CD8-positive, alpha-beta memory T cell (primary cell): ENCODE measurements at regions not wholly inside any gene's neighbourhood (a gene's known extent, or its start where the extent isn't known, plus 50 kb on each side); places are given as distances from the start of the nearest gene placed in this dataset.

Source experiments
- CTCF ChIA-PET: fragments of 350-600 bp; sonication (Branson Sonifier 250); formaldehyde crosslinking; loops from one replicate; lab custom pipeline; 2021; ENCODE audit warnings: antibody characterized with exemption; lab: Charles Lee
- POLR2A ChIA-PET: fragments of 350-600 bp; sonication (Branson Sonifier 250); formaldehyde crosslinking; loops from one replicate; lab custom pipeline; 2021; ENCODE audit warnings: antibody characterized with exemption; lab: Charles Lee
- DNase-seq, 5 donors: peaks; one replicate each; pipeline versions ENCODE4 v3.0.0 to v3.0.0-alpha.2; 2020 to 2022; ENCODE audit warnings: mixed read lengths in 1 of 5
- H3K27ac ChIP-seq: one replicate; pipeline ENCODE4 v1.7.0; 2013; ENCODE audit warnings: low read depth, mild to moderate bottlenecking, low read length, moderate library complexity
- H3K27me3 ChIP-seq: 2 replicates; pipeline ENCODE4 v1.7.0; 2013; ENCODE audit warnings: low read length, mild to moderate bottlenecking; ENCODE audit not compliant: insufficient read depth, poor library complexity, severe bottlenecking
- H3K36me3 ChIP-seq: 2 replicates; pipeline ENCODE4 v1.7.0; 2013; ENCODE audit warnings: mild to moderate bottlenecking, low read length, moderate library complexity; ENCODE audit not compliant: insufficient read depth
- H3K4me1 ChIP-seq: 2 replicates; pipeline ENCODE4 v1.7.0; 2013; ENCODE audit warnings: mild to moderate bottlenecking, low read length, moderate library complexity; ENCODE audit not compliant: insufficient read depth
- H3K4me3 ChIP-seq: 2 replicates; pipeline ENCODE4 v1.7.0; 2013; ENCODE audit warnings: mild to moderate bottlenecking, low read length
- H3K9me3 ChIP-seq: 2 replicates; pipeline ENCODE4 v1.7.0; 2013; ENCODE audit warnings: mild to moderate bottlenecking, low read length
- H3K27ac Mint-ChIP-seq, 8 donors: one replicate each; pipeline ENCODE4 v1.8.0; 2020 to 2021; ENCODE audit warnings: mixed read lengths in 8 of 8, mild to moderate bottlenecking in 6 of 8, inconsistent platforms in 3 of 8, moderate library complexity in 3 of 8
- H3K27me3 Mint-ChIP-seq, 2 donors: one replicate each; pipeline ENCODE4 v1.8.0; 2020 to 2021; ENCODE audit warnings: mixed read lengths in 2 of 2, mild to moderate bottlenecking in 1 of 2, moderate library complexity in 1 of 2
- H3K36me3 Mint-ChIP-seq, 3 donors: one replicate each; pipeline ENCODE4 v1.8.0; 2020 to 2021; ENCODE audit warnings: mixed read lengths in 3 of 3, inconsistent platforms in 1 of 3, mild to moderate bottlenecking in 1 of 3
- H3K4me1 Mint-ChIP-seq, 3 donors: one replicate each; pipeline ENCODE4 v1.8.0; 2020 to 2021; ENCODE audit warnings: mixed read lengths in 3 of 3, inconsistent platforms in 1 of 3, mild to moderate bottlenecking in 1 of 3
- H3K4me3 Mint-ChIP-seq, 7 donors: one replicate each; pipeline ENCODE4 v1.8.0; 2020 to 2021; ENCODE audit warnings: mixed read lengths in 7 of 7, mild to moderate bottlenecking in 6 of 7, moderate library complexity in 4 of 7, inconsistent platforms in 2 of 7
- H3K9me3 Mint-ChIP-seq, 5 donors: one replicate each; pipeline ENCODE4 v1.8.0; 2020 to 2022; ENCODE audit warnings: mixed read lengths in 5 of 5, mild to moderate bottlenecking in 3 of 5, moderate library complexity in 2 of 5, inconsistent platforms in 1 of 5

- Histone ChIP-seq H3K9me3 (no peaks in the 10 kb centered on the region), H3K27me3 (no peaks in the 10 kb centered on the region), H3K4me1 (no peaks in the 10 kb centered on the region), H3K27ac (no peak overlapping the region), H3K36me3 (no peaks in the 10 kb centered on the region), H3K4me3 (no peak overlapping the region)
- Mint-ChIP-seq H3K36me3 (no peaks in the 10 kb centered on the region), H3K4me3 (no peak overlapping the region), H3K9me3 (peaks cover 0 to 15% (median 2%) of the 10 kb centered on the region in 5 donors), H3K27me3 (no peaks in the 10 kb centered on the region), H3K27ac (no peak overlapping the region), H3K4me1 (no peaks in the 10 kb centered on the region)
- no peak for DNase-seq
- POLR2A ChIA-PET: no interaction called here
- CTCF ChIA-PET: no interaction called here
Observed at GRCh38 chr3:168501570-168501969, 405.8 kb upstream of the GOLIM4 start.

DNA sequence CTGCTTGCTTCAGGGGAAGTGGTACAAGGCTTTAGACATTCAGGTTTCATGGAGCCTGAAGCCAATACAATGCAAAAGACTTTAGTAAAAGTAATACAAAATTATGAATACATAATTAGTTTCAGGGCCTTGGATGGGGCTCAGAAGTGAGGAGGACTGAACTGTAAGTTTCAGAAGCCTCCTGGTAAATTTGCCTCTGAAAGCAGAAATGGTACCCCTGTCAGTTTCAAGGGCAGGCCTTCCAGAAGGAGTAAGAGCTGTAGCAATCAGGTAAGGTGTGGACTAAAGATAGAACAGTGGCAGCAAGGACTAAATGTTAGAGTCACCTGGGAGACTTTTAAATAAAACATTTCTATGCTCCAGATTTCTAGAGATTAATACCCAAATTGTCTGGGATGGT, 402.5 kb upstream of the GOLIM4 start:
- H3K36me3 Mint-ChIP-seq: no peaks in the 10 kb centered on the region
- no peaks in the 10 kb centered on the region for H3K9me3 ChIP-seq
- no peaks in the 10 kb centered on the region for H3K4me1 ChIP-seq
- H3K36me3 ChIP-seq: no peaks in the 10 kb centered on the region
- no peaks in the 10 kb centered on the region for H3K27me3 ChIP-seq
- POLR2A ChIA-PET: no interaction called here
- no peak overlapping the region for H3K27ac Mint-ChIP-seq
- no peak for DNase-seq
- H3K4me3 Mint-ChIP-seq: no peak overlapping the region
- H3K27me3 Mint-ChIP-seq: no peaks in the 10 kb centered on the region
- no peak overlapping the region for H3K4me3 ChIP-seq
- no peak overlapping the region for H3K27ac ChIP-seq
- H3K9me3 Mint-ChIP-seq: peaks cover 0 to 10% (median 2%) of the 10 kb centered on the region in 5 donors
- CTCF ChIA-PET: no interaction called here
- H3K4me1 Mint-ChIP-seq: no peaks in the 10 kb centered on the region

GRCh38 chr3:168497741-168498140, 402.0 kb upstream of the GOLIM4 start:
- no peaks in the 10 kb centered on the region for H3K27me3 ChIP-seq
- no peaks in the 10 kb centered on the region for H3K4me1 Mint-ChIP-seq
- H3K36me3 Mint-ChIP-seq: no peaks in the 10 kb centered on the region
- ChIA-PET POLR2A (no interaction called here), CTCF (no interaction called here)
- peaks cover 0 to 7% (median 2%) of the 10 kb centered on the region in 5 donors for H3K9me3 Mint-ChIP-seq
- no peaks in the 10 kb centered on the region for H3K9me3 ChIP-seq
- H3K4me3 Mint-ChIP-seq: no peak overlapping the region
- H3K27ac ChIP-seq: no peak overlapping the region
- H3K4me3 ChIP-seq: no peak overlapping the region
- no peaks in the 10 kb centered on the region for H3K36me3 ChIP-seq
- no peak overlapping the region for H3K27ac Mint-ChIP-seq
- DNase-seq: no peak
- H3K27me3 Mint-ChIP-seq: no peaks in the 10 kb centered on the region
- H3K4me1 ChIP-seq: no peaks in the 10 kb centered on the region

GRCh38 chr3:168497183-168497582, 401.5 kb upstream of the GOLIM4 start:
- Histone ChIP-seq H3K27me3 (no peaks in the 10 kb centered on the region), H3K4me1 (no peaks in the 10 kb centered on the region), H3K9me3 (no peaks in the 10 kb centered on the region), H3K36me3 (no peaks in the 10 kb centered on the region), H3K4me3 (no peak overlapping the region), H3K27ac (no peak overlapping the region)
- no peak for DNase-seq
- H3K9me3 Mint-ChIP-seq: peaks cover 1 to 7% (median 2%) of the 10 kb centered on the region in 5 donors
- no peak overlapping the region for H3K4me3 Mint-ChIP-seq
- H3K36me3 Mint-ChIP-seq: no peaks in the 10 kb centered on the region
- ChIA-PET CTCF (no interaction called here), POLR2A (no interaction called here)
- no peak overlapping the region for H3K27ac Mint-ChIP-seq
- no peaks in the 10 kb centered on the region for H3K4me1 Mint-ChIP-seq
- H3K27me3 Mint-ChIP-seq: no peaks in the 10 kb centered on the region

DNA sequence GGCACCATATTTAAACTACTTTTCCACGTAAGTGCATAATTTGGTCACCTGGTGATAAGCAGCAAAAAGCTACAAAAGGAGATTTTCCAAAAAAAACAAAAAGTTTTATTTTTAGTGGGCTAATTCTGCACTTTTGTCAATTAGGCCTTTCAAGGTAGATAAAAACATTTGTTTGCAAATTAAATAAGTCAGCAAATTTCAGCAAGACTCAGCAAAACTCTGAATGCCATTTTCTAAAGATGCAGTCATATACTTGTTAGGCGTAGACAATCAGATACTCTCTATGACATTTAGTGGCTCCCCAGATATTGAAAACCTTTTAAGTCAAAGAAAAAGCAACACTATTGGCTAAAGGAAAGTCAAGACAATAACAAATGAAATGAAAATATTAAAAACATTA, 400.2 kb upstream of the GOLIM4 start:
- Histone ChIP-seq H3K27ac (no peak overlapping the region), H3K9me3 (no peaks in the 10 kb centered on the region), H3K36me3 (no peaks in the 10 kb centered on the region), H3K27me3 (no peaks in the 10 kb centered on the region), H3K4me3 (no peak overlapping the region), H3K4me1 (no peaks in the 10 kb centered on the region)
- H3K36me3 Mint-ChIP-seq: no peaks in the 10 kb centered on the region
- no peaks in the 10 kb centered on the region for H3K4me1 Mint-ChIP-seq
- H3K9me3 Mint-ChIP-seq: peaks cover under 1 to 7% (median 2%) of the 10 kb centered on the region in 5 donors
- no peaks in the 10 kb centered on the region for H3K27me3 Mint-ChIP-seq
- H3K4me3 Mint-ChIP-seq: no peak overlapping the region
- ChIA-PET POLR2A (no interaction called here), CTCF (no interaction called here)
- no peak overlapping the region for H3K27ac Mint-ChIP-seq
- no peak for DNase-seq

DNA sequence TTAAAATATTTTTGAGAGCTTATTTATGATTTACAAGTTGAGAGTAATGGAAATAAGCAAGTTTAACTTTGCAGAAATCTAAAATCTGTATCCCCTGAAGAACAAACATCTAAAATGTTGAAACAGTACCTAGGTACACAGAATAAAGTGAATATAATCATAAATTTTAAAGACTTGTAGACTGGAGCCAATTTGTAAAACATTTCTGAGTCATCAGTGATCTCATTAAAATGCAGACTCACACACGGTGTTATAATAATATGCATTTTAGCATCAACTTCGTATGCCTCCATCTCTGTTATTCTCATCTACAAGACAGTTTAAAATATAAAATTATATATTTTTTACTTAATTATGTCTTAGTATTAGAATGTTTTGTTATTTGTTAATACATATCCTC, 399.5 kb upstream of the GOLIM4 start:
- ChIA-PET CTCF (no interaction called here), POLR2A (no interaction called here)
- no peaks in the 10 kb centered on the region for H3K4me1 Mint-ChIP-seq
- H3K9me3 Mint-ChIP-seq: peaks cover 0 to 7% (median 2%) of the 10 kb centered on the region in 5 donors
- H3K27ac Mint-ChIP-seq: no peak overlapping the region
- Histone ChIP-seq H3K4me3 (no peak overlapping the region), H3K27me3 (no peaks in the 10 kb centered on the region), H3K27ac (no peak overlapping the region), H3K4me1 (no peaks in the 10 kb centered on the region), H3K36me3 (no peaks in the 10 kb centered on the region), H3K9me3 (no peaks in the 10 kb centered on the region)
- H3K27me3 Mint-ChIP-seq: no peaks in the 10 kb centered on the region
- H3K4me3 Mint-ChIP-seq: no peak overlapping the region
- H3K36me3 Mint-ChIP-seq: no peaks in the 10 kb centered on the region
- no peak for DNase-seq

- H3K4me3 Mint-ChIP-seq: no peak overlapping the region
- no peaks in the 10 kb centered on the region for H3K27me3 ChIP-seq
- no peaks in the 10 kb centered on the region for H3K4me1 Mint-ChIP-seq
- H3K4me1 ChIP-seq: no peaks in the 10 kb centered on the region
- H3K9me3 Mint-ChIP-seq: peaks cover 0 to 7% (median 2%) of the 10 kb centered on the region in 5 donors
- no peaks in the 10 kb centered on the region for H3K36me3 Mint-ChIP-seq
- H3K36me3 ChIP-seq: no peaks in the 10 kb centered on the region
- H3K4me3 ChIP-seq: no peak overlapping the region
- H3K27me3 Mint-ChIP-seq: no peaks in the 10 kb centered on the region
- no peaks in the 10 kb centered on the region for H3K9me3 ChIP-seq
- CTCF ChIA-PET: no interaction called here
- H3K27ac ChIP-seq: no peak overlapping the region
- H3K27ac Mint-ChIP-seq: no peak overlapping the region
- no peak for DNase-seq
- POLR2A ChIA-PET: no interaction called here
Observed at GRCh38 chr3:168493412-168494205, 397.9 kb upstream of the GOLIM4 start.

GRCh38 chr3:168490981-168491380, 395.3 kb upstream of the GOLIM4 start:
- no peaks in the 10 kb centered on the region for H3K9me3 ChIP-seq
- Mint-ChIP-seq H3K27ac (no peak overlapping the region), H3K36me3 (no peaks in the 10 kb centered on the region), H3K27me3 (no peaks in the 10 kb centered on the region), H3K4me3 (no peak overlapping the region), H3K4me1 (no peaks in the 10 kb centered on the region), H3K9me3 (peaks cover 0 to 2% (median 0%) of the 10 kb centered on the region in 5 donors)
- CTCF ChIA-PET: no interaction called here
- no peak overlapping the region for H3K27ac ChIP-seq
- H3K4me3 ChIP-seq: no peak overlapping the region
- DNase-seq: no peak
- no peaks in the 10 kb centered on the region for H3K27me3 ChIP-seq
- no peaks in the 10 kb centered on the region for H3K36me3 ChIP-seq
- POLR2A ChIA-PET: no interaction called here
- H3K4me1 ChIP-seq: no peaks in the 10 kb centered on the region
